Epithelial cell of proximal tubule (primary cell): ENCODE measurements at regions not wholly inside any gene's neighbourhood (a gene's known extent, or its start where the extent isn't known, plus 50 kb on each side); places are given as distances from the start of the nearest gene placed in this dataset.
"Not testable (repeated sequence)": the region's sequence is repeated elsewhere in the genome, so short reads cannot be mapped to it uniquely, and the experiment has no call there.

Experiments
- DNase-seq: peaks from one replicate; pipeline ENCODE4 v3.0.0-alpha.2; 2011; ENCODE audit warnings: low read depth
- H3K4me3 ChIP-seq: 2 replicates; pipeline ENCODE4 v1.5.1; 2011; ENCODE audit warnings: low read depth, mild to moderate bottlenecking, low read length
- TF ChIP-seq, protein P1 (sequence below): conservative IDR thresholded peaks from 2 replicates; pipeline ENCODE4 v1.5.1; 2012; ENCODE audit warnings: low read depth, mild to moderate bottlenecking, low read length

DNA sequence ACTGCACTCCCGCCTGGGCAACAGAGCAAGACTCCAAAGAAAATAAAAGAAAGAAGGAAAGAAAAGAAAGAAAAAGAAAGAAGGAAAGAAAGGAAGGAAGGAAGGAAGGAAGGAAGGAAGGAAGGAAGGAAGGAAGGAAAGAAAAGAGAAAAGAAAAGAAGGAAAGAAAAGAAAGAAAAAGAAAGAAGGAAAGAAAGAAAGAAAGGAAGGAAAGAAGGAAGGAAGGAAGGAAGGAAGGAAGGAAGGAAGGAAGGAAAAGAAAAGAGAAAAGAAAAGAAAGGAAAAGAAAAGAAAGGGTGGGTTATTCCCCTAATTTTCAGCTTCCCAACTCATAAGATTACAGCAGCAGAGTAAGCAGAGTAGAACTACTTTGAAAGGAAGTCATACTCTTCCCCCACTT is 64.4 kb downstream of the TMEM200C start:
- DNase-seq, H3K4me3 ChIP-seq: not testable (repeated sequence)

DNA sequence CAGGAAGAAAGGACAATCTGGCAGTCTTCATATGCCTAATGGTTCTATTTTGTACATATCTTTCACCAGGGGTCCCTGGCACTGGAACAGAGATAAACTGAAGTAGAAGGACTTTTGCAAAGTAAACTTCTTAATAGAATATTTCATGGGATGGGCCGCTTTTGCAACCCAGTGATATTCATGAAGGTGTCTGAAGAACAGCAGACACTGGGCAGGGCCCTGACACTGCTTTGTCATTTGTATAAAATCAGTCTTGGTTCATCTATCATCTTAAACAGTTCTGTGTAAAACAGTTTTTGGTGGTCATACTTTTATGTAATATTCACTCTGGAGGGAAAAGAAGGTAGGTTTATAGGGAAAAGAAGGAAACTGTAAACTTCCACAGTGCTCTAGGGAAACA is 66.4 kb downstream of the TMEM200C start:
- no peak overlapping the region for H3K4me3 ChIP-seq
- TF ChIP-seq, protein P1, sequence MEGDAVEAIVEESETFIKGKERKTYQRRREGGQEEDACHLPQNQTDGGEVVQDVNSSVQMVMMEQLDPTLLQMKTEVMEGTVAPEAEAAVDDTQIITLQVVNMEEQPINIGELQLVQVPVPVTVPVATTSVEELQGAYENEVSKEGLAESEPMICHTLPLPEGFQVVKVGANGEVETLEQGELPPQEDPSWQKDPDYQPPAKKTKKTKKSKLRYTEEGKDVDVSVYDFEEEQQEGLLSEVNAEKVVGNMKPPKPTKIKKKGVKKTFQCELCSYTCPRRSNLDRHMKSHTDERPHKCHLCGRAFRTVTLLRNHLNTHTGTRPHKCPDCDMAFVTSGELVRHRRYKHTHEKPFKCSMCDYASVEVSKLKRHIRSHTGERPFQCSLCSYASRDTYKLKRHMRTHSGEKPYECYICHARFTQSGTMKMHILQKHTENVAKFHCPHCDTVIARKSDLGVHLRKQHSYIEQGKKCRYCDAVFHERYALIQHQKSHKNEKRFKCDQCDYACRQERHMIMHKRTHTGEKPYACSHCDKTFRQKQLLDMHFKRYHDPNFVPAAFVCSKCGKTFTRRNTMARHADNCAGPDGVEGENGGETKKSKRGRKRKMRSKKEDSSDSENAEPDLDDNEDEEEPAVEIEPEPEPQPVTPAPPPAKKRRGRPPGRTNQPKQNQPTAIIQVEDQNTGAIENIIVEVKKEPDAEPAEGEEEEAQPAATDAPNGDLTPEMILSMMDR = no peak
- DNase-seq = no peak

- no peak overlapping the region for H3K4me3 ChIP-seq
- TF ChIP-seq, protein P1 = no peak
- DNase-seq = no peak
Measured at GRCh38 chr18:5825663-5826062, 69.7 kb downstream of the TMEM200C start.

GRCh38 chr18:5824370-5824984 is 70.8 kb downstream of the TMEM200C start:
- TF ChIP-seq, protein P1 = no peak
- no peak overlapping the region for H3K4me3 ChIP-seq
- no peak for DNase-seq

DNA sequence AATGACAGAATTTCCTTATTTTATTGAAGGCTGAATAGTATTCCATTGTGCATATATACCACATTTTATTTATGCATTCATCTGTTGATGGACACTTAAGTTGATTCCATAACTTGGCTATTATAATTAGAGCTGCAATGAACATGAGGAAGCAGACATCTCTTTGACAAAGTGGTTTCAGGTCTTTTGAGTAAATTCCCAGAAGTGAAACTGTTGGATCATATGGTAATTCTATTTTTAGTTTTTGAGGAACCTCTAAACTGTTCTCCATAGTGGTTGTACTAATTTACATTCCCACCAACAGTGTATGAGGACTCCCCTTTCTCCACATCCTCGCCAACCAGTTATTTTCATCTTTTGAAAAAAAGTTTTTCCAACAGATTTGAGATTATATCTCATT is 77.5 kb downstream of the TMEM200C start:
- H3K4me3 ChIP-seq = no peak overlapping the region
- TF ChIP-seq, protein P1 = no peak
- DNase-seq = no peak

DNA sequence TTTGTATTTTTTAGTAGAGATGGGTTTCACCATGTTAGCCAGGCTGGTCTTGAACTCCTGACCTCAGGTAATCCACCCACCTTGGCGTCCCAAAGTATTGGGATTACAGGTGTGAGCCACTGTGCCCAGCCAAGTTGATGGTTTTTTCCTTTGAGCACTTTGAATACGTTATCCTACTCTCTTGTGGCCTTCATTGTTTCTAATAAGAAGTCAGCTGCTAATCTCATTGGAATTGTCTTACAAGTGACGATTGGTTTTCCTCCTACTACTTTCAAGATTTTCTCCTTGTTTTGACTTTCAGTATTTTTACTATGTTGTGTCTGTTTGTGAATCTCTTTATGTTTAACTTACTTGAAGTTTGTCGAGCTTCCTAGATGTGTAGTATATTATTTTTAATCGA is 88.5 kb downstream of the TMEM200C start:
- TF ChIP-seq, protein P1 = no peak
- no peak overlapping the region for H3K4me3 ChIP-seq
- no peak for DNase-seq

GRCh38 chr18:5787936-5788335 is 107.4 kb downstream of the TMEM200C start:
- TF ChIP-seq, protein P1 = no peak
- no peak for DNase-seq
- H3K4me3 ChIP-seq = no peak overlapping the region
